Thyroid gland (tissue), 4 donors: ENCODE measurements at regions not wholly inside any gene's neighbourhood (a gene's known extent, or its start where the extent isn't known, plus 50 kb on each side); places are given as distances from the start of the nearest gene placed in this dataset.

Source experiments
- CTCF ChIP-seq, 6 experiments: fragments of 200-600 bp in 3 of 6; fragments of 450-650 bp in 3 of 6; sonication (generic) in 3 of 6; IDR thresholded peaks; one replicate each; pipeline ENCODE4 v1.5.1; 2016 to 2019; ENCODE audit warnings: antibody characterized with exemption in 6 of 6, mild to moderate bottlenecking in 2 of 6, inconsistent platforms in 1 of 6, moderate library complexity in 1 of 6
- POLR2A ChIP-seq, 2 donors: fragments of 450-650 bp; IDR thresholded peaks; one replicate each; pipeline ENCODE4 v1.6.1; 2017; ENCODE audit warnings: antibody characterized with exemption in 2 of 2, mild to moderate bottlenecking in 2 of 2, moderate library complexity in 1 of 2

GRCh38 chr3:23038471-23038870 is 164.7 kb upstream of the UBE2E2 start:
- TF ChIP-seq CTCF (IDR thresholded peaks at IDR 0.05) (no peak), POLR2A (IDR thresholded peaks at IDR 0.05) (no peak)
